ENCODE measurements at regions not wholly inside any gene's neighbourhood (a gene's known extent, or its start where the extent isn't known, plus 50 kb on each side); places are given as distances from the start of the nearest gene placed in this dataset.

GRCh38 chr6:91428953-91429560, 842.2 kb upstream of the MAP3K7 start:
- DNase-seq (ENCODE audit: low read depth, low spot score), result no peak

DNA sequence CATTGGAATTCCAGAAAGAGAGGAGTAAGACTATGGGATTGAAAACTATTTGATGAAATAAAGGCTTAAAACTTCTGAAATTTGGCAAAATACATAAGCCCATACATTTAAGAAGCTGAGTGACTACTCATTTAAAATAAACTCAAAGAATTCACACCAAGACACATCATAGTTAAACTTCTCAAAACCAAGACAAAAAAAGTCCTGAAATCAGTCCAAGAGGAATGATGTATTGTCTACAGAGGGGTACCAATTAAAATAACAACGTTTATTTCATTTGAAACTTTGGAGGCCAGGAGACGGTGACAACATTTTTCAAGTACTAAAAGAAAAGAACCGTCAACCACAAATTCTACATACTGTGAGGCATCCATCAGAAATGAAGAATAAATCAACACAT, 841.4 kb upstream of the MAP3K7 start:
- no peak for DNase-seq (ENCODE audit: low read depth, low spot score)

GRCh38 chr6:91420243-91420642, 833.4 kb upstream of the MAP3K7 start:
- DNase-seq (ENCODE audit: low read depth, low spot score), result no peak

GRCh38 chr6:91415031-91415605, 828.2 kb upstream of the MAP3K7 start:
- DNase-seq (ENCODE audit: low read depth, low spot score), result no peak

DNA sequence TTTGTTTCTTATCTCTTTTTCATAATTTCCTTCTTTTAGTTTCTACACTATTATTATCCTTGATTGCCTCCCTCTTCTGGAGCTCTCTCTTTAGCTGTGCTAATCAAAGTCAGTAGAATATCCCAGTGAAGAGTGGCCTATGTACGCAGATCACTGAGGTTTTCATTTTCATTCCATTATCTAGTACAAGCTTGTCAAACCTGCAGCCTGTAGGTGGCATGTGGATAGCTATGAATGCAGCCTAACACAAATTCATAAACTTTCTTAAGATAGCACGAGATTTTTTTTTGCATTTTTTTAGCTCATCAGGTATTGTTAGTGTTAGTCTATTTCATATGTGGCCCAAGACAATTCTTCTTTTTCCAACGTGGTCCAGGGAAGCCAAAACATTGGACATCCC, 825.7 kb upstream of the MAP3K7 start:
- no peak for DNase-seq (ENCODE audit: low read depth, low spot score)

DNA sequence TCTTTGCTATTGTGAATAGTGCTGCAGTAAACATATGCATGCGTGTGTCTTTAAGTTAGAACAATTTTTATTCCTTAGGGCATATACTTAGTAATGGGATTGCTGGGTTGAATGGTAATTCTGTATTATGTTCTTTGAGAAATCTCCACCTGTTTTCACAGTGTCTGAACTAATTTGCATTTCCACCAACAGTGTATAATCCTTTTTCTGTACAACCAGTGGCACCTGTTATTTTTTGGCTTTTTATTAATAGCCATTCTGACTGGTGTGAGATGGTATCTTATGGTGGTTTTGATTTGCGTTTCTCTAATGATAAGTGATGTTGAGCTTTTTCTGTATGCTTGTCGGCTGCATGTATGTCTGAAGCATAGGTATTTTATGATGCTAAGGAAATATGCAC, 820.8 kb upstream of the MAP3K7 start:
- DNase-seq (ENCODE audit: low read depth, low spot score), result no peak

GRCh38 chr6:91392951-91393350, 806.1 kb upstream of the MAP3K7 start:
- DNase-seq (ENCODE audit: low read depth, low spot score), result no peak

- DNase-seq (ENCODE audit: low read depth, low spot score), result no peak
These were observed 800.6 kb upstream of the MAP3K7 start for GRCh38 chr6:91387290-91388059.

- DNase-seq (ENCODE audit: low read depth, low spot score), result no peak
These were observed 799.3 kb upstream of the MAP3K7 start for GRCh38 chr6:91386204-91386603.

DNA sequence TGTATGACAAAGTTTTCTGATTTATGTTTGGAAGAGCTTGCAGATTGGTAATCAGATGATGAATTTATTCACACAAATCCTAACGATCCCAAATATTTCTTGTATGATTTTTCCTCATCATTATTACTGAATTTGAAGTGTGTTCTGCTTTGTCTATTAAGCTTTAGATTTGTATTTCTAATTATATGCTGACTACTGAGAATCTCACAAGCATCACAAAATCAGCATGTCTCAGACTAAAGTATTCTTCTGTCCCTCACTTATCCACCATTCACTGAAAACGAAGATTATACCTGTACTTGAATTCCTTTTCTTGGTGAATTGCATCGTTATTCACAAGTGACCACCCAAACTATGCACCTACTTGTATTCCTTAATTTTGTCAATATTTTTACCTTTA, 796.3 kb upstream of the MAP3K7 start:
- no peak for DNase-seq (ENCODE audit: low read depth, low spot score)

DNA sequence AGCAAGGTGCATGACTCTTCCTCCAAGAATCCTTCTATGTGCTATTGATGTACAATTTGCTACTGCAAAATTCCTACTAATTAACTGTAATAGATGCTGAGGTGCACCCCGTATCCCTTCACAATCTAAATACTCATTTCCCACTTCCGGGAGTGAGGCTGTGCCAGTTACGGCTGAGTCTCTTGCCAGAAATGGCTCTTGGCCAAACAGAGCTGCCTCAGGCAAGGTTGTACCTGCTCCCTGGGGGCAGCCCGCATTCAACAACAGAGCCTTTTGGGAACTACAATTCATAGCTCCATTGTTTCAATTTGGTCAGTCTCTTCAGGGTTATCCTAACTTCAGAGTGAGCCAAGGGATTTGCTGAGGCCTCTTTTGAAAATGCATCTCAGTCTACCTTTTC, 789.8 kb upstream of the MAP3K7 start:
- no peak for DNase-seq (ENCODE audit: low read depth, low spot score)

DNA sequence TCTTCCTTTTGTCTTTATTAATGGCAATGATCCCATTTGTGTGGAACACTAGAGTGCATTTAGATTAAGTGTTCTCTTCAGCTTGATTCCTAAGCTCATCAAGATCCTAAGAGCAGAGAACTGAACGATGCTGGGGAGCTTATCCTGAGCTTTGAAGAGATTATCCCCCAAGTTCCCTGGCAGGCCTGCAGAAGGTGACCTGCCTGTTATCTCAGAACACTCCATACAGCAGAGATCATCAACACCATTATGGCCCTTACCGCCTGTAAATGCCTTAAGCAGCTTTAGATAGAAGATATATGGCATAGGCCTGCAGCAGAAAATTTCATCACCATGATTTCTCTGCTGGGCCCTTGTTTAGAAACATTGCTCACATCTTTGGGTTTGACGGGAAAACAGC, 779.9 kb upstream of the MAP3K7 start:
- no peak for DNase-seq (ENCODE audit: low read depth, low spot score)

GRCh38 chr6:91358986-91359385, 772.1 kb upstream of the MAP3K7 start:
- no peak for DNase-seq (ENCODE audit: low read depth, low spot score)

DNA sequence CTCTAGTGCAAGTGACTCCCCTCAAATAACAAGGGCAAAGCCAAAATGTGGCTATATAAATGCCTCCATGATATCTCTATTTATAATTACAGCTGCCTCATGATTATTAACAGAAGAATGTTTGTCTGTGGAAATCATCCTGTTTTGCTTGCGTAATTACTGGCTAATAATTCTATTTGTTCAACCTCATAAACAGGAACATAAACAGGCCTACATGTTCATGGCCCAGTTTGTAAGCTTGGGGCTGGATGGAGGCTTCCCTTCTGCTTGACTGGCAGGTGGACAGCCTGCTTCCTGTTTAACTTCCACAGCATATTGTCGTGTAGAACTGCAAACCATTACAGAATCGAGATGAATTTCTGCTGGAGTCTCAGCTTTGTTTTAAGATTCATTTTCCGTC, 766.0 kb upstream of the MAP3K7 start:
- DNase-seq (ENCODE audit: low read depth, low spot score), result no peak

- no peak for DNase-seq (ENCODE audit: low read depth, low spot score)
These were observed 765.4 kb upstream of the MAP3K7 start for GRCh38 chr6:91352321-91352720.

DNA sequence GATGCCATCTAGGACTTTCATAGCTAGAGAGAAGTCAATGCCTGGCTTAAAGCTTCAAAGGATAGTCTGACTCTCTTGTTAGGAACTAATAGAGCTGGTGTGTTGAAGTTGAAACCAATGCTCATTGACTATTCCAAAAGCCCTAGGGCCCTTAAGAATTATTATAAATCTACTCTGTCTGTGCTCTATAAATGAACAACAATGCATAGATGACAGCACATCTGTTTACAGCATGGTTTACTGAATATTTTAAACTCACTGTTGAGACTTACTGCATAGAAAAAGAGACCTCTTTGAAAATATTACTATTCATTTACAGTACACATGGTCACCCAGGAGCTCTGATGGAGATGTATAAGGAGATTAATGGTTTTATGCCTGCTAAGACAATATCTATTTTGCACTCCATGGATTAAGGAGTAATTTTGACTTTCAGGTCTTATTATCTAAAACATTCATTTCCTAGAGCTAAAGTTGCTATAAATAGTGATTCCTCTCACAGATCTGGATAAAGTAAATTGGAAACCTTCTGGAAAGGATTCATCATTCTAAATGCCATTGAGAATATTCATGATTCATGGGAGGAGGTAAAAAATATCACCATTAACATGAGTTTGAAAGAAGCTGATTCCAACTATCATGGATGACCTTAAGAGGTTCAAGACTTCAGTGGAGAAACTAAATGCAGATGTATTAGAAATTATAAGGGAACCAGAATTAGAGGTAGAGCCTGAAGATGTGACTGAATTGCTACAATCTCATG, 763.5 kb upstream of the MAP3K7 start:
- no peak for DNase-seq (ENCODE audit: low read depth, low spot score)

- no peak for DNase-seq (ENCODE audit: low read depth, low spot score)
These were observed 754.6 kb upstream of the MAP3K7 start for GRCh38 chr6:91341473-91341872.

DNA sequence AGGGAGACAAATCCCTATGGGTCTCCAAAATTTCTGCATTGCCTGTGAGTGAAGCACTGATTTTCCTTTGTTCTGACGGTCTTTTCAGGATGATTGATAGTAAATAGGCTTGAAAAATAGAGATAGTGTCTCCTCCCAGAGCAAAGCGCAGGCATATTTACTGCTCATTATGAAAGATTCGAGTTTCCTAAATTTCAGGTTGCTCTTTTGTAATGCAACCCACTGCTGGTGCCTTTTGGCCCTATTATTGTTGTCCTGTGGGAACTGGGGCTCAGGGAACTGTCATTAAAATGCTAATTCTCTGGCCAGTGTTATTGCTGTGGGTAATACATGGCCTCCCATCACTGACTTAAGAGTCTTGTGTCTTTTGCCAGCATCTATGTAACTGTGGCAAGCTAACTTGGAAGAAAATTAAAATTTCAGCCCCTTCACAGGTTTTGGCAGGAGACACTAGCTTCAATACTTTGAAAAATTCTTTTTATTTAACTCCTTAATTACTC, 754.1 kb upstream of the MAP3K7 start:
- DNase-seq (ENCODE audit: low read depth, low spot score), result no peak

- DNase-seq (ENCODE audit: low read depth, low spot score), result no peak
These were observed 751.1 kb upstream of the MAP3K7 start for GRCh38 chr6:91337967-91338366.

DNA sequence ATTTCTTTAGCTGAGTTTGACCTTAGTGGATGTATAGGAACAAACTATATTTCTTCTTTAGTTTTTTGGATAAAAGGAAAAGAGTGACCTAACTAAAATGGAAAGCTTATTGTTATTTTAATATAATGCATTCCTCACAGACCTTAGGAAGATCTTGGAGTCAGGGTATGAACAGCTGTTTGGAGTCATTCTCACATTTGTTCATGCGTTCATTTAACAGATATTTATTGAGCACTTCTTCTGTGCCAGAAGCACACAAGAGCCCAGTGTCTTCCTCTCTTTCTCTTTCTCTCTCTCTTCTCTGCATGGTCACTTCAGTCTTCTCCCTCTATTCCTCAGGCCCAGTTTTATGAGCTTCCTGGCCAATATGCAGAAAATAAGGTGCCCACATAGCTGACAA, 744.0 kb upstream of the MAP3K7 start:
- no peak for DNase-seq (ENCODE audit: low read depth, low spot score)

DNA sequence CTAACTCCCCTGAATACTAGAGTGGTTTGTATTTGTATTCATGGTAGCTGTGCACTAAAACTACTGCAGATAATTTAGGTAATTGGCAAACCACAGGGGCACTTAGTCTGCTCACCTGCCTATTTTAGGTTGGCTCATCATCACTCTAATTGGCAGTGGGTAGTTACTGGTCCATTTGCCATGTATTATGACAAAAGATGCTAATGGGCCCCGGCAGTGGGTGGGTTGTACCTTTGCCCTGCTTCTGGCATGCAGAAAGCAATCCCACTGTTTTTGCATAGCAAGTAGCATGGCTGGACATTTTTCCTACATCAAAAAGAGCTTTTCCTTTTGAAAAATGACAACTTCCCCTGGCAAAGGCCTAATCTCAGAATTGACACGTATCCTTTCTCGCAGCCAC, 741.4 kb upstream of the MAP3K7 start:
- no peak for DNase-seq (ENCODE audit: low read depth, low spot score)

DNA sequence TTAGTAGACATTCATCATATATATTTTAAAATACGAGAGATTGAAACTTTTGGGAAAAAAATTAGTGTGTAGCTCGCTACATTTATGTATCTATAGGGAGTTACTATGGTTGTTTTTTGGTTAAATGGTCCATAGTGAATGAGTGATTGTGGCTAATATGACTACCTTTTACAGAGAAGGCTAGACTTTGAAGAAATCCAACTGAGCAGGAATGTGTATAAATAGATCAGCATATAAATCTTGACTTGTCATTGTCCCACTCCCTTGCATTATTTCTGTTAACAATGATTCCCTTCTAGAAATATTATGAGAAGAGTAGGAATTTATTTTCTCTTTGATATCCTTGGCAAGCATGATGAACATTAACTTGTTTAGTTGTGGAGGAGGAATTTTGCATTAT, 737.8 kb upstream of the MAP3K7 start:
- no peak for DNase-seq (ENCODE audit: low read depth, low spot score)
